T-cell (primary cell): ENCODE measurements at regions not wholly inside any gene's neighbourhood (a gene's known extent, or its start where the extent isn't known, plus 50 kb on each side); places are given as distances from the start of the nearest gene placed in this dataset.
"Not testable (repeated sequence)": the region's sequence is repeated elsewhere in the genome, so short reads cannot be mapped to it uniquely, and the experiment has no call there.

Experiments used
- ATAC-seq, 4 experiments: fragments of 200-7000 bp in 3 of 4; fragments of 150-1000 bp in 1 of 4; cut with Tn5 transposase; replicated peaks in 1 of 4; 1 replicate in 3 of 4; 2 replicates in 1 of 4; pipeline ENCODE4 v1.10.0; 2021; ENCODE audit warnings: moderate library complexity in 3 of 4, mild to moderate bottlenecking in 2 of 4, moderate number of reproducible peaks in 1 of 4
- CTCF ChIA-PET, 2 donors: fragments of 300-600 bp; sonication (Branson Sonifier 250); formaldehyde crosslinking; loops; one replicate each; lab custom pipeline; 2022; ENCODE audit warnings: antibody characterized with exemption in 2 of 2; lab: Charles Lee
- POLR2A ChIA-PET, 2 donors: fragments of 300-600 bp; sonication (Branson Sonifier 250); formaldehyde crosslinking; loops; one replicate each; lab custom pipeline; 2022; ENCODE audit warnings: antibody characterized with exemption in 2 of 2; lab: Charles Lee
- DNase-seq, 35 experiments: peaks; one replicate each; pipeline versions ENCODE4 v3.0.0 to v3.0.0-alpha.2; 2013 to 2023
- H3K27ac ChIP-seq: one replicate; pipeline ENCODE4 v1.5.1; 2013; ENCODE audit warnings: low read length
- H3K27me3 ChIP-seq, 2 experiments: replicated peaks in 1 of 2; 1 replicate in 1 of 2; 2 replicates in 1 of 2; pipeline versions ENCODE4 v1.6.1 to v1.7.0; 2013; ENCODE audit warnings: low read length in 1 of 2, mixed read lengths in 1 of 2; ENCODE audit not compliant: control insufficient read depth in 2 of 2, insufficient read depth in 2 of 2; ENCODE audit errors: extremely low read depth in 1 of 2
- H3K36me3 ChIP-seq, 2 donors: 1 replicate in 1 of 2; 2 replicates in 1 of 2; pipeline versions ENCODE4 v1.6.1 to v1.7.0; 2013; ENCODE audit warnings: low read length in 1 of 2; ENCODE audit not compliant: control insufficient read depth in 2 of 2, insufficient read depth in 1 of 2; ENCODE audit errors: extremely low read depth in 1 of 2
- H3K4me1 ChIP-seq, 2 experiments: 1 replicate in 1 of 2; 2 replicates in 1 of 2; pipeline versions ENCODE4 v1.6.1 to v1.7.0; 2013; ENCODE audit warnings: low read length in 2 of 2, mixed read lengths in 1 of 2; ENCODE audit not compliant: insufficient read depth in 2 of 2, control insufficient read depth in 1 of 2; ENCODE audit errors: extremely low read depth in 1 of 2
- H3K4me3 ChIP-seq, 2 donors: 1 replicate in 1 of 2; 2 replicates in 1 of 2; pipeline versions ENCODE4 v1.5.1 to v1.7.0; 2013; ENCODE audit warnings: mild to moderate bottlenecking in 2 of 2, low read length in 1 of 2, moderate library complexity in 1 of 2; ENCODE audit not compliant: control insufficient read depth in 1 of 2; ENCODE audit errors: extremely low read depth in 1 of 2
- H3K9me3 ChIP-seq: 2 replicates; pipeline ENCODE4 v1.7.0; 2013
- H3K27ac Mint-ChIP-seq, 2 donors: one replicate each; pipeline ENCODE4 v1.8.0; 2020 to 2021; ENCODE audit warnings: mild to moderate bottlenecking in 2 of 2, mixed read lengths in 2 of 2
- H3K27me3 Mint-ChIP-seq, 2 donors: one replicate each; pipeline ENCODE4 v1.8.0; 2021 to 2022; ENCODE audit warnings: mixed read lengths in 2 of 2
- H3K36me3 Mint-ChIP-seq: one replicate; pipeline ENCODE4 v1.8.0; 2021; ENCODE audit warnings: mixed read lengths
- H3K4me1 Mint-ChIP-seq, 3 donors: one replicate each; pipeline ENCODE4 v1.8.0; 2020 to 2022; ENCODE audit warnings: mixed read lengths in 3 of 3, mild to moderate bottlenecking in 1 of 3
- H3K4me3 Mint-ChIP-seq, 3 donors: one replicate each; pipeline ENCODE4 v1.8.0; 2020 to 2022; ENCODE audit warnings: mild to moderate bottlenecking in 3 of 3, mixed read lengths in 3 of 3, moderate library complexity in 3 of 3
- H3K9me3 Mint-ChIP-seq, 3 donors: one replicate each; pipeline ENCODE4 v1.8.0; 2020 to 2022; ENCODE audit warnings: mixed read lengths in 3 of 3
- WGBS: methylation state at CpG from one replicate; pipeline ENCODE4 v1.1.5; 2013; ENCODE audit warnings: missing lambda C conversion rate; ENCODE audit not compliant: insufficient coverage; 5-methylcytosine and 5-hydroxymethylcytosine counted together

DNA sequence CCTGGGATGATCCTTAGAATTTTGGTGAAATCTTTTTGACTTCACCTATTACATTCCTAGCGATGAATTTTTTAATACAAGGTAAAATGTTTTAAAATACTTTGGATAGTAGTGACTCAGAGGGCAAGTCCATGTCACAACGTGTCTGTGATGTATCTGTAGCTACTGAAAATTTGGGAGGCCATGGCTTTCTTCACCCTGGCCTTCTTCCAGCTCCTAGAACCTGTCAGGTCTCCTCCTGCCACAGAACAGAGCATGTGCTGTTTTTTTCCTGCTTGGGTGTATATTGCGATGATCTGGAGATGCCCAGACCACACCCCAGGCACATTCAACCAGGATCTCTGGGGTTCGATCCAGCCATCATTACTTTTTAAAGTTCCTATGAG is 194.4 kb downstream of the BTBD3 start:
- no peaks in the 10 kb centered on the region for H3K9me3 ChIP-seq
- H3K27me3 ChIP-seq: no peaks in the 10 kb centered on the region
- H3K4me1 Mint-ChIP-seq: no peaks in the 10 kb centered on the region
- no peaks in the 10 kb centered on the region for H3K4me1 ChIP-seq
- no peak overlapping the region for H3K27ac Mint-ChIP-seq
- H3K4me3 ChIP-seq: no peak overlapping the region
- H3K9me3 Mint-ChIP-seq: peaks cover 6 to 24% (median 10%) of the 10 kb centered on the region in 3 donors
- no peak overlapping the region for H3K27ac ChIP-seq
- DNase-seq: no peak
- H3K36me3 ChIP-seq: no peaks in the 10 kb centered on the region
- no peaks in the 10 kb centered on the region for H3K27me3 Mint-ChIP-seq
- ATAC-seq: no peak
- H3K4me3 Mint-ChIP-seq: no peak overlapping the region
- CTCF ChIA-PET: no interaction called here
- no peaks in the 10 kb centered on the region for H3K36me3 Mint-ChIP-seq
- 75% methylated on average over 2 of the region's 4 CpGs for WGBS
- POLR2A ChIA-PET: no interaction called here

- Mint-ChIP-seq H3K4me1 (no peaks in the 10 kb centered on the region), H3K9me3 (peaks cover 5 to 20% (median 6%) of the 10 kb centered on the region in 3 donors), H3K27me3 (no peaks in the 10 kb centered on the region), H3K27ac (no peak overlapping the region), H3K36me3 (no peaks in the 10 kb centered on the region), H3K4me3 (no peak overlapping the region)
- Histone ChIP-seq H3K4me1 (no peaks in the 10 kb centered on the region), H3K9me3 (no peaks in the 10 kb centered on the region), H3K4me3 (no peak overlapping the region), H3K27me3 (no peaks in the 10 kb centered on the region), H3K27ac (no peak overlapping the region), H3K36me3 (no peaks in the 10 kb centered on the region)
- POLR2A ChIA-PET: no interaction called here
- DNase-seq: no peak
- WGBS: no CpG with 5 or more reads among the region's 2 CpGs
- no peak for ATAC-seq
- CTCF ChIA-PET: no interaction called here
Measured at GRCh38 chr20:12112665-12113064, 195.0 kb downstream of the BTBD3 start.

DNA sequence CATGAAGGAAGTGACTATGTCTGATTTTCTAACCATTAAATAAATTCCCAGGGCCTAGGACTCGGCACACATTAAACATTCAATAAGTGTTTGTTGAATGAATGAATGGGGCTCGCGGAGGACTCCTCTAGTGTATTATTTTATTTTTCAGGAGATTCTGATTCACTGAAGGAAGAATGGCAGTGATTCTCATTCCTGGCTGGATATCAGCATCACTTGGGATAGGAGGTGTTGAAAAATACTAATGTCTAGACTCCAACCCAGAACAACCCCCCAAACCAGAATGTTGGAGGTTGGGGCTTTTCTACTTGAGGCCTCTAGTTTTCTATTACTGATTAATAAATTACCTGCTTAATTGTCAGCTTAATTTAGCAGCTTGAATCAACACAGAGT is 195.4 kb downstream of the BTBD3 start:
- no CpG with 5 or more reads among the region's 3 CpGs for WGBS
- POLR2A ChIA-PET: no interaction called here
- H3K27ac Mint-ChIP-seq: no peak overlapping the region
- no peaks in the 10 kb centered on the region for H3K36me3 Mint-ChIP-seq
- Histone ChIP-seq H3K27me3 (no peaks in the 10 kb centered on the region), H3K36me3 (no peaks in the 10 kb centered on the region), H3K4me1 (no peaks in the 10 kb centered on the region), H3K4me3 (no peak overlapping the region), H3K27ac (no peak overlapping the region), H3K9me3 (no peaks in the 10 kb centered on the region)
- H3K9me3 Mint-ChIP-seq: peaks cover 3 to 17% (median 4%) of the 10 kb centered on the region in 3 donors
- ATAC-seq: no peak
- no peak overlapping the region for H3K4me3 Mint-ChIP-seq
- CTCF ChIA-PET: no interaction called here
- DNase-seq: no peak
- no peaks in the 10 kb centered on the region for H3K4me1 Mint-ChIP-seq
- no peaks in the 10 kb centered on the region for H3K27me3 Mint-ChIP-seq

- Histone ChIP-seq H3K4me3 (no peak overlapping the region), H3K4me1 (no peaks in the 10 kb centered on the region), H3K36me3 (no peaks in the 10 kb centered on the region), H3K27me3 (no peaks in the 10 kb centered on the region), H3K27ac (no peak overlapping the region), H3K9me3 (no peaks in the 10 kb centered on the region)
- no peaks in the 10 kb centered on the region for H3K27me3 Mint-ChIP-seq
- H3K9me3 Mint-ChIP-seq: peaks cover 3 to 15% (median 4%) of the 10 kb centered on the region in 3 donors
- DNase-seq: no peak
- H3K36me3 Mint-ChIP-seq: no peaks in the 10 kb centered on the region
- ChIA-PET POLR2A (interaction anchor here in 1 of 2 donors (0.7 kb wide), 1 partner anchor 13 kb away, joined by 3 read pairs; no protein-coding TSS in a partner anchor), CTCF (no interaction called here)
- 74% methylated on average over 7 of the region's 10 CpGs for WGBS
- H3K4me1 Mint-ChIP-seq: no peaks in the 10 kb centered on the region
- no peak overlapping the region for H3K4me3 Mint-ChIP-seq
- ATAC-seq: no peak
- no peak overlapping the region for H3K27ac Mint-ChIP-seq
Measured at GRCh38 chr20:12113468-12114371, 196.0 kb downstream of the BTBD3 start.

DNA sequence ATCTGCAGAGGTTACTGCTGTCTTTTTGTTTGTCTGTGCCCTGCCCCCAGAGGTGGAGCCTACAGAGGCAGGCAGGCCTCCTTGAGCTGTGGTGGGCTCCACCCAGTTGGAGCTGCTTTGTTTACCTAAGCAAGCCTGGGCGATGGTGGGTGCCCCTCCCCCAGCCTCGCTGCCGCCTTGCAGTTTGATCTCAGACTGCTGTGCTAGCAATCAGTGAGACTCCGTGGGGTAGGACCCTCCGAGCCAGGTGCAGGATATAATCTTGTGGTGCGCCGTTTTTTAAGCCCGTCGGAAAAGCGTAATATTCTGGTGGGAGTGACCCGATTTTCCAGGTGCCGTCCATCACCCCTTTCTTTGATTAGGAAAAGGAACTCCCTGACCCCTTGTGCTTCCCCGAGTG is 211.4 kb downstream of the BTBD3 start:
- WGBS: 93% methylated on average over 11 of the region's 13 CpGs
- H3K27ac Mint-ChIP-seq, DNase-seq, H3K9me3 Mint-ChIP-seq, CTCF ChIA-PET, H3K27me3 Mint-ChIP-seq, H3K27me3 ChIP-seq, H3K4me1 Mint-ChIP-seq, H3K27ac ChIP-seq, POLR2A ChIA-PET, ATAC-seq, H3K4me1 ChIP-seq, H3K4me3 ChIP-seq, H3K36me3 Mint-ChIP-seq, H3K9me3 ChIP-seq, H3K4me3 Mint-ChIP-seq, H3K36me3 ChIP-seq: not testable (repeated sequence)

GRCh38 chr20:12129532-12129931 is 211.8 kb downstream of the BTBD3 start:
- H3K4me1 Mint-ChIP-seq, H3K27ac ChIP-seq, H3K4me1 ChIP-seq, DNase-seq, H3K27me3 Mint-ChIP-seq, H3K36me3 Mint-ChIP-seq, ATAC-seq, CTCF ChIA-PET, H3K36me3 ChIP-seq, H3K4me3 Mint-ChIP-seq, POLR2A ChIA-PET, H3K9me3 ChIP-seq, H3K4me3 ChIP-seq, H3K27me3 ChIP-seq, H3K27ac Mint-ChIP-seq: not testable (repeated sequence)
- 100% methylated on average over 5 of the region's 10 CpGs for WGBS
- H3K9me3 Mint-ChIP-seq: peaks cover 8 to 11% (median 9%) of the 10 kb centered on the region in 3 donors
